ENCODE measurements at regions not wholly inside any gene's neighbourhood (a gene's known extent, or its start where the extent isn't known, plus 50 kb on each side); places are given as distances from the start of the nearest gene placed in this dataset.

DNA sequence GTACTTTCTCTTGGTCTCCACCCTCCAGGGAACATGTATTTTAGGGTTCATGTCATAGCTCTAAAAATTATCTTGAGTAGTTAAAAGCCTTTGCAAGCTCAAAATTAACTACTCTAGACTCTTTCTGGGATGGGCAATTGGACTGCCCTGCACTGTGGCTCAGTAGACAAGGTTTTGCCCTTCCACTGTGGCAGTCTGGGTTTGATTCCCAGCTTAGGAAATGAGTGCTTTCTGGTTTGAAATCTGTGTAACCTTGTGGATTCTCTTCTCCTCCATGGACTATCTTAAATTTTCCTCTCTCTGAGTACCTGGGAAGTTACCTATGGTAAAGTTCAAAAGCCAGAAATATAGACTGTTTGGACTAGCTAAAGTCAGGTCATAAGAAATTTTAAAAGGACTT, 94.6 kb upstream of the UST start:
- TF ChIP-seq POLR2A (IDR thresholded peaks at IDR 0.05) = no peak
- TF ChIP-seq, protein P1, sequence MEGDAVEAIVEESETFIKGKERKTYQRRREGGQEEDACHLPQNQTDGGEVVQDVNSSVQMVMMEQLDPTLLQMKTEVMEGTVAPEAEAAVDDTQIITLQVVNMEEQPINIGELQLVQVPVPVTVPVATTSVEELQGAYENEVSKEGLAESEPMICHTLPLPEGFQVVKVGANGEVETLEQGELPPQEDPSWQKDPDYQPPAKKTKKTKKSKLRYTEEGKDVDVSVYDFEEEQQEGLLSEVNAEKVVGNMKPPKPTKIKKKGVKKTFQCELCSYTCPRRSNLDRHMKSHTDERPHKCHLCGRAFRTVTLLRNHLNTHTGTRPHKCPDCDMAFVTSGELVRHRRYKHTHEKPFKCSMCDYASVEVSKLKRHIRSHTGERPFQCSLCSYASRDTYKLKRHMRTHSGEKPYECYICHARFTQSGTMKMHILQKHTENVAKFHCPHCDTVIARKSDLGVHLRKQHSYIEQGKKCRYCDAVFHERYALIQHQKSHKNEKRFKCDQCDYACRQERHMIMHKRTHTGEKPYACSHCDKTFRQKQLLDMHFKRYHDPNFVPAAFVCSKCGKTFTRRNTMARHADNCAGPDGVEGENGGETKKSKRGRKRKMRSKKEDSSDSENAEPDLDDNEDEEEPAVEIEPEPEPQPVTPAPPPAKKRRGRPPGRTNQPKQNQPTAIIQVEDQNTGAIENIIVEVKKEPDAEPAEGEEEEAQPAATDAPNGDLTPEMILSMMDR (IDR thresholded peaks at IDR 0.05) = no peak

All from uterus (tissue), 2 donors.